GM19467 (cell line): ENCODE measurements at regions not wholly inside any gene's neighbourhood (a gene's known extent, or its start where the extent isn't known, plus 50 kb on each side); places are given as distances from the start of the nearest gene placed in this dataset.

Source experiments
- ATAC-seq: cut with Tn5 transposase; IDR thresholded peaks from one replicate; pipeline ENCODE4 v1.9.1; 2021; ENCODE audit warnings: mild to moderate bottlenecking, moderate library complexity; ENCODE audit not compliant: unreplicated experiment

GRCh38 chr22:49178246-49179005, 649.2 kb downstream of the BRD1 start:
- no peak for ATAC-seq

GRCh38 chr22:49177666-49178065, 650.0 kb downstream of the BRD1 start:
- no peak for ATAC-seq

- no peak for ATAC-seq
Observed at GRCh38 chr22:49176956-49177355, 650.7 kb downstream of the BRD1 start.

GRCh38 chr22:49170053-49170452, 657.6 kb downstream of the BRD1 start:
- no peak for ATAC-seq

- no peak for ATAC-seq
Observed at GRCh38 chr22:49169074-49169744, 658.5 kb downstream of the BRD1 start.

- ATAC-seq = no peak
Observed at GRCh38 chr22:49168219-49168813, 659.4 kb downstream of the BRD1 start.

- ATAC-seq = no peak
Observed at GRCh38 chr22:49166746-49167145, 660.9 kb downstream of the BRD1 start.

- no peak for ATAC-seq
Observed at GRCh38 chr22:49166211-49166610, 661.5 kb downstream of the BRD1 start.

- no peak for ATAC-seq
Observed at GRCh38 chr22:49164773-49165320, 662.8 kb downstream of the BRD1 start.

- no peak for ATAC-seq
Observed at GRCh38 chr22:49163960-49164690, 663.5 kb downstream of the BRD1 start.

- no peak for ATAC-seq
Observed at GRCh38 chr22:49163258-49163959, 664.3 kb downstream of the BRD1 start.

GRCh38 chr22:49162841-49163240, 664.8 kb downstream of the BRD1 start:
- no peak for ATAC-seq

- ATAC-seq = no peak
Observed at GRCh38 chr22:49161002-49161850, 666.4 kb downstream of the BRD1 start.

GRCh38 chr22:49160261-49161001, 667.2 kb downstream of the BRD1 start:
- no peak for ATAC-seq

- no peak for ATAC-seq
Observed at GRCh38 chr22:49159711-49160110, 668.0 kb downstream of the BRD1 start.

- ATAC-seq = no peak
Observed at GRCh38 chr22:49158741-49159564, 668.7 kb downstream of the BRD1 start.

GRCh38 chr22:49157529-49158339, 669.9 kb downstream of the BRD1 start:
- ATAC-seq = no peak
